GM12873 (cell line): ENCODE measurements at regions not wholly inside any gene's neighbourhood (a gene's known extent, or its start where the extent isn't known, plus 50 kb on each side); places are given as distances from the start of the nearest gene placed in this dataset.

ENCODE experiments used
- TF ChIP-seq, protein P1 (sequence below): IDR thresholded peaks from 2 replicates; pipeline ENCODE4 v1.5.1; 2012; ENCODE audit warnings: low read depth, mild to moderate bottlenecking, moderate library complexity, low read length, control low read depth; ENCODE audit not compliant: insufficient read depth; ENCODE audit errors: missing control alignments

DNA sequence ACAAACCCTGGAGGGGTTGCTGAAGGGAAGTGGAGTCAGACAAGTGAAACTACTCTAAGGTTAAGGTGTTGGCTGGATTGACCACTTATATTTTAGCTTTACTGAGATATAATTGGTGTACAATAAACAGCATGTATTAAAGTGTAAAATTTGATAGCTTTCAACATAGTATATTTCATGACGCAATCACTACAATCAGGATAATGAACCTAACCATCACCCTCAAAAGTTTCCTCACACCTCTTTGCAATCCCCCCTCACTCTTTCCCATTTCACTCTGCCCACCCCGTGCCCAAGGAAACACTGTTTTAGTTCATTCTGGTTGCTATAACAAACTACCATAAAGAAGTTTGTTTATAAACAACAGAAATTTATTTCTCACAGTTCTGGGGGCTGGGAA, 508.0 kb downstream of the FGF9 start:
- TF ChIP-seq, protein P1, sequence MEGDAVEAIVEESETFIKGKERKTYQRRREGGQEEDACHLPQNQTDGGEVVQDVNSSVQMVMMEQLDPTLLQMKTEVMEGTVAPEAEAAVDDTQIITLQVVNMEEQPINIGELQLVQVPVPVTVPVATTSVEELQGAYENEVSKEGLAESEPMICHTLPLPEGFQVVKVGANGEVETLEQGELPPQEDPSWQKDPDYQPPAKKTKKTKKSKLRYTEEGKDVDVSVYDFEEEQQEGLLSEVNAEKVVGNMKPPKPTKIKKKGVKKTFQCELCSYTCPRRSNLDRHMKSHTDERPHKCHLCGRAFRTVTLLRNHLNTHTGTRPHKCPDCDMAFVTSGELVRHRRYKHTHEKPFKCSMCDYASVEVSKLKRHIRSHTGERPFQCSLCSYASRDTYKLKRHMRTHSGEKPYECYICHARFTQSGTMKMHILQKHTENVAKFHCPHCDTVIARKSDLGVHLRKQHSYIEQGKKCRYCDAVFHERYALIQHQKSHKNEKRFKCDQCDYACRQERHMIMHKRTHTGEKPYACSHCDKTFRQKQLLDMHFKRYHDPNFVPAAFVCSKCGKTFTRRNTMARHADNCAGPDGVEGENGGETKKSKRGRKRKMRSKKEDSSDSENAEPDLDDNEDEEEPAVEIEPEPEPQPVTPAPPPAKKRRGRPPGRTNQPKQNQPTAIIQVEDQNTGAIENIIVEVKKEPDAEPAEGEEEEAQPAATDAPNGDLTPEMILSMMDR: no peak

DNA sequence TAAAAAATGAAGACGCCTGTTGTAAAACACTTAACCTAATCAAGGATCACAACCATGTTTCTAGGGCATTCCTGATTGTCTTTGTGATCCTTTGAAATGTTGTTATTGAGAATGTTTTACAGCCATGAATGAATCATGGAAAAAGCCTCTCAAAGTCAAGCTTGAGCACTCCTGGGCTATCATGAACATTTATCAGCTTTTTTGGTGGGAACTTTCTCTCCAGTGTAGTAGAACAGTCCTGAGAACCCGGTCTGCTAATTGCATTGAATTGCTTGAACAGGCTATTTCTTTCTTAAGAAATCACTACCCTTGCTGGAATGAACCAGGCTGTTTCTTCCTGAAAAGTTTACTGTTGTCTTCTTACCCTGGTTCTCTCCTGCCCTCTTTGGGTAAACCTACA, 516.5 kb downstream of the FGF9 start:
- TF ChIP-seq, protein P1: no peak

DNA sequence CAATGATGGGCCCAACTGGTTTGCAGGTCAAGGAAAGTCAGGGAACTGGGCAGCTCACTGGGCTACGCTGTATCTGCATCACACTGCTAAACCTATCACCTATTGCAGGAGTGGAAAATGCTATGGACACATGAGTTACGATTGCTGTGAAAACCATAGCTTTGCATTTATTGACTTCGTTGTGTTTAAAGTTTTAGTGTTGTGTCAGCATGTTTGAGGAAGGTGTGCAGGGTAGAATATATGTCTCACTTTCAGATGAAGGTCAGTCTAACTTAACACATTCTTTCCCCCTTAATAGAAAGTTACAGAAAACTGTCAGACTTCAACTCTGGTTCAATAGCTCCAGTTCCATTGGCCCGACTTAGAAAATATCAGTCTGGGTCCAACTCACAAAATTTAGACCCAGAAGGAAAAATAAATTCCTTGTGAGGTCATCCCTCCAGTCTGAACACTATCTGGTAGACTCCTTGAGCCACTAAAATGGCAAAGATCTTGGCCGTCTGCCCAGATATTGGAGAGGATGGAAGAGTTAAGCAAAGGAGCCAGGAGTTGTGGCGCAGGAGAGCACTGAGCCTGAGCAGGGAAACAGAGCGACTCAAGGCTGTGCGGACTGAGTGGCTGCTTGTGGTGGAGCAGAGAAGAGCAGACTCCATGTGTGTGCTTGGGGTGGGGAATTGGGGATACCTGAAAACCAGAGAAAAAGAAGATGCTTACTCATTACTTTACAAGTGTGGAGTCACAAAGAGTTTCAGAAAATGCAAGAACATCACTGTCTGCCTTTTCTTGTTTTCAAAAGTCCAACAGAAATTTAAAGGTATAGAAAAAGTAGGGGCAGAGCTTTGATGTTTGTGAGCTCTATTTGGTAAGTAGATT, 518.5 kb downstream of the FGF9 start:
- TF ChIP-seq, protein P1: no peak

DNA sequence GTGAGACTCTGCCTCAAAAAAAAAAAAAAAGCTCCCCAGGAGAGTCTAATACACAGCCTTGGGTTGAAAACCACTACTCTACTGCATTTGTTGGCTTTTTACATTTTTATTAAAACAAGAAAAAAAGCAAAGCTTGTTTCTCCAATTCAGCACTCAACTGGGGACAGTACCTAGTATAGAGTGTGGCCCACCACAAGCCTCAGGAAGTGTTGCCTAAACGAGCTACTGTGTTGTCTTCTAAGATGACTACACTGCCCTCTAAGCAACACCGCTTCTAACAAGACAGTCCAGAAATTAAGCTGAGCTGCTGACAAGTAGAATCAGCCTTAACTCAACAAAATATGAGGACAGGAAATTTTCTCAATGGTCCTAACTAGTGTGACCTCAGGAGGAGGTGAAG, 522.2 kb downstream of the FGF9 start:
- TF ChIP-seq, protein P1: no peak

DNA sequence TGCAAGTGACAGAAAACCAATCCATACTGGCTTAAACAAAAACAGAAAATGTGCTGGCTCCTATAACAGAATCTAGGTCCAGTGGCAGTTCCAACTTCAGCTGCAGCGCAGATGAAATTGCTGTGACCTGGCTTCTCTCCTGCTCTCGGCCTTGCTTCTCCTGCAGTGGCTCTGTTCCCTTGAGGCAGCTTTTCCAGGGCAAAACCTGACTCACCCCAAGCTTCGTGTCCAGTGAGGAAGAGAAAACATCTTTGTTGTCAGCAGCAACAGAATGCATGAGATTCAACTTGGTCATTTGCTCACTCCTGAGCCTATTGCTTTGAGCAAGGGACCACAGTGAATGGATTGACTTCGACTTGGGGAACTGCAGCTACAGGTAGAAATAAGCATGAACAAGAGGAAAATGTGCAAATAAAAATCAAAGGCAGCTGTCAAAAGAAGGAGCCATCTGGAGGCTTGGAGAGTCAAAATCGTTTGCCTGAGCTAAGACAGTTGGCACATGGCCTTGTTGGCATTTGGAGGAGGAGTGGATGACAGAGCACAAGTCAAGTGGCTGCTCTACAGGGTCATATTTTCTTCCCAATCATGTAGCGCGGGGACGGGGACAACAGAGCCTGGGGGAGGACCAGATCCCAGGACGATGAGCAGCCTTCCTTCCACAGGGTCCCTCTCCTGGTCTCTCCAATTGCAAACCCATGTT, 523.4 kb downstream of the FGF9 start:
- TF ChIP-seq, protein P1: no peak

DNA sequence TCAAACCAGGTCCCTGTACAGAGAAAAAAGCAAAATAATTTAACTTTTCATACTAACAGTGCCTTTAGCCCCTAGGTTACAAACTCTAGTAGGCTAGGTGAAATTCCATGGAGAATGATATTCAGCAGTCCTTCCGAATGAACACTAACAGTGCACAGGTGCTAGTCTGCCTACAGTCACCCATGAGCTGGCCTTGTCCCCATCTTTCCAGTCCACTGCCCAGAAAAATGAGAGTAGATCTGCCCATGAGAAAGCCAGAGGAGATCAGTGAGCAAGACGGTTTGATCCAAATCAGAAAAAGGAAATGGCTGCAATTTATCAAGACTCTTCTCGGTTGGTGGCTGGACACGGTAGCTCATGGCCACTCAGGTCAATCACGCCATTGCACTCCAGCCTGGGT, 524.9 kb downstream of the FGF9 start:
- TF ChIP-seq, protein P1: no peak

DNA sequence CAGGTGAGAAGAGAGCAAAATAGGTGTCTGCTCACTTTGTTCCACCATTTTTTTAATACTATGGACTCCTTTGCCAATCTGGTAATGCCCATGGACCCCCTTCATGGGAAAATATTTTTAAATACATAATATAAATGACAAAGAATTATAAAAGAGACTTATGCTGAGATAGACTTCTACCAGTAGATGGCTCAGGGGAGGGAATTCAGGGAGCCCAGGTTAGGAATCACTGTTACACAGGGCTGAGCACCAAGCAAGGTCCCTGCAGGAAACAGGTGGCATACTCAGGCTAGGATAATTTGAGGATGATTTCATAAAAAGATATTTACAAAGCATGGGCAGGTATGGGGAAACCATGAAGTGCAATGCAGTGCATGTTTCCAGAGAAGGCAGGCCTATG, 525.9 kb downstream of the FGF9 start:
- TF ChIP-seq, protein P1: no peak
